ENCODE measurements at regions not wholly inside any gene's neighbourhood (a gene's known extent, or its start where the extent isn't known, plus 50 kb on each side); places are given as distances from the start of the nearest gene placed in this dataset.

- TF ChIP-seq CTCF (IDR thresholded peaks at IDR 0.05) (no peak), POLR2A (IDR thresholded peaks at IDR 0.05) (no peak)
Measured at GRCh38 chr2:2708575-2709430, 377.7 kb upstream of the MYT1L start.

Data from thyroid gland (tissue), 4 donors.